ENCODE measurements at regions not wholly inside any gene's neighbourhood (a gene's known extent, or its start where the extent isn't known, plus 50 kb on each side); places are given as distances from the start of the nearest gene placed in this dataset.

GRCh38 chr10:130357226-130357625 lies 221.0 kb downstream of the GLRX3 start:
- H2BK15ac ChIP-seq (replicated peaks; ENCODE audit: low read depth): no peak overlapping the region
- no peak overlapping the region for H3K56ac ChIP-seq (ENCODE audit: low read length)
- no peak overlapping the region for H3K18ac ChIP-seq (ENCODE audit: low read length)

DNA sequence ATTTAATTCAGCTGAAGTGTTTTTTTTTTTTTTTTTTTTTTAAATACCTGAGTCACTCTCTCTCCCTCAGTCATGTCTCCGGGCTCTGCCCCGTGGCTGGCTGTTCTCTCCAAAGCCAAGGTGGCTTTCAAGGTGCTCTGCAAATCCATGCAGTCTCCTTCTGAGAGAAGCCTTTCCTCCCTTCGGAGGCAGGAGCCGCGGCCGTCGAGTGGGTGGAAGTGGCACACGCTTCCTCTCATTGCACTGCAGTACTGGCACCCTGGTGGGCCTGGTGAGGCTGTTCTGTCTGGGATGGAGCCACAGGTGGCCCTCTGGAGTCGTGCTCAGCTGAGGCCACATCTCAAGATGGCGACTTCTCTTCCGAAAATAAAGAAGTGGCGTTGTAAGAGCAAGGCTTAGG lies 221.8 kb downstream of the GLRX3 start:
- no peaks in the 10 kb centered on the region for H3K4me1 ChIP-seq (ENCODE audit: control insufficient read depth, low read depth, low read length)
- H3K18ac ChIP-seq (ENCODE audit: low read length): no peak overlapping the region
- H3K27ac ChIP-seq (ENCODE audit: low read depth, low read length): no peak overlapping the region
- no peak overlapping the region for H2BK15ac ChIP-seq (replicated peaks; ENCODE audit: low read depth)
- no peak overlapping the region for H3K23ac ChIP-seq (ENCODE audit: low read length)
- no peak overlapping the region for H4K5ac ChIP-seq (ENCODE audit: low read length)
- no peaks in the 10 kb centered on the region for H3K36me3 ChIP-seq (ENCODE audit: control insufficient read depth, insufficient read depth, low read length)
- H3K9ac ChIP-seq (ENCODE audit: low read length): no peak overlapping the region
- H3K79me2 ChIP-seq (ENCODE audit: control insufficient read depth, insufficient read depth, low read length): no peaks in the 10 kb centered on the region
- H3K4me2 ChIP-seq (ENCODE audit: low read length): no peak overlapping the region
- H2AK5ac ChIP-seq (ENCODE audit: low read length): no peak overlapping the region
- WGBS (ENCODE audit: extremely low coverage, insufficient coverage, low lambda C conversion rate): no CpG with 5 or more reads among the region's 12 CpGs
- H3K27me3 ChIP-seq (ENCODE audit: insufficient read depth, low read length, poor library complexity): no peaks in the 10 kb centered on the region
- no peak overlapping the region for H3K56ac ChIP-seq (ENCODE audit: low read length)
- no peak for DNase-seq
- H3K4me3 ChIP-seq (ENCODE audit: low read length): no peak overlapping the region
- no peak overlapping the region for H3K4ac ChIP-seq (ENCODE audit: low read depth, low read length)
- H4K8ac ChIP-seq (ENCODE audit: low read depth, low read length): no peak overlapping the region
- no peak overlapping the region for H2BK120ac ChIP-seq (ENCODE audit: low read depth, low read length)
- H2BK5ac ChIP-seq (ENCODE audit: low read length): no peak overlapping the region
- no peaks in the 10 kb centered on the region for H3K79me1 ChIP-seq (ENCODE audit: low read length)

More at GRCh38 chr10:130357226-130357625, 221.0 kb downstream of the GLRX3 start:
- no peak overlapping the region for H3K4me3 ChIP-seq (ENCODE audit: low read length)
- H2BK120ac ChIP-seq (ENCODE audit: low read depth, low read length): no peak overlapping the region
- H3K4ac ChIP-seq (ENCODE audit: low read depth, low read length): no peak overlapping the region
- H3K4me2 ChIP-seq (ENCODE audit: low read length): no peak overlapping the region
- H4K5ac ChIP-seq (ENCODE audit: low read length): no peak overlapping the region
- WGBS (ENCODE audit: extremely low coverage, insufficient coverage, low lambda C conversion rate): no CpG with 5 or more reads among the region's 9 CpGs
- no peaks in the 10 kb centered on the region for H3K36me3 ChIP-seq (ENCODE audit: control insufficient read depth, insufficient read depth, low read length)
- no peak overlapping the region for H2AK5ac ChIP-seq (ENCODE audit: low read length)
- no peaks in the 10 kb centered on the region for H3K79me1 ChIP-seq (ENCODE audit: low read length)
- H3K4me1 ChIP-seq (ENCODE audit: control insufficient read depth, low read depth, low read length): no peaks in the 10 kb centered on the region
- no peaks in the 10 kb centered on the region for H3K27me3 ChIP-seq (ENCODE audit: insufficient read depth, low read length, poor library complexity)
- H3K23ac ChIP-seq (ENCODE audit: low read length): no peak overlapping the region
- H3K27ac ChIP-seq (ENCODE audit: low read depth, low read length): no peak overlapping the region
- H3K79me2 ChIP-seq (ENCODE audit: control insufficient read depth, insufficient read depth, low read length): no peaks in the 10 kb centered on the region
- H3K9ac ChIP-seq (ENCODE audit: low read length): no peak overlapping the region
- no peak overlapping the region for H2BK5ac ChIP-seq (ENCODE audit: low read length)
- DNase-seq: no peak
- no peak overlapping the region for H4K8ac ChIP-seq (ENCODE audit: low read depth, low read length)

- H3K4ac ChIP-seq (ENCODE audit: low read depth, low read length): no peak overlapping the region
Measured at GRCh38 chr10:130358981-130359650, 222.9 kb downstream of the GLRX3 start.

GRCh38 chr10:130359711-130360110 lies 223.5 kb downstream of the GLRX3 start:
- Histone ChIP-seq H3K4ac (ENCODE audit: low read depth, low read length) (no peak overlapping the region), H3K4me2 (ENCODE audit: low read length) (no peak overlapping the region), H3K23ac (ENCODE audit: low read length) (no peak overlapping the region), H3K4me1 (ENCODE audit: control insufficient read depth, low read depth, low read length) (no peaks in the 10 kb centered on the region), H3K9ac (ENCODE audit: low read length) (no peak overlapping the region), H3K56ac (ENCODE audit: low read length) (no peak overlapping the region), H3K27me3 (ENCODE audit: insufficient read depth, low read length, poor library complexity) (no peaks in the 10 kb centered on the region), H4K8ac (ENCODE audit: low read depth, low read length) (no peak overlapping the region), H3K18ac (ENCODE audit: low read length) (no peak overlapping the region), H2BK120ac (ENCODE audit: low read depth, low read length) (no peak overlapping the region), H2BK5ac (ENCODE audit: low read length) (no peak overlapping the region), H2AK5ac (ENCODE audit: low read length) (no peak overlapping the region), H2BK15ac (replicated peaks; ENCODE audit: low read depth) (no peak overlapping the region), H4K5ac (ENCODE audit: low read length) (no peak overlapping the region), H3K36me3 (ENCODE audit: control insufficient read depth, insufficient read depth, low read length) (no peaks in the 10 kb centered on the region), H3K79me2 (ENCODE audit: control insufficient read depth, insufficient read depth, low read length) (no peaks in the 10 kb centered on the region), H3K4me3 (ENCODE audit: low read length) (no peak overlapping the region), H3K27ac (ENCODE audit: low read depth, low read length) (no peak overlapping the region), H3K79me1 (ENCODE audit: low read length) (no peaks in the 10 kb centered on the region)
- no peak for DNase-seq
- whole genome bisulfite sequencing (ENCODE audit: extremely low coverage, insufficient coverage, low lambda C conversion rate): no CpG with 5 or more reads among the region's 12 CpGs

More at GRCh38 chr10:130358981-130359650, 222.9 kb downstream of the GLRX3 start:
- Histone ChIP-seq H3K27ac (ENCODE audit: low read depth, low read length) (no peak overlapping the region), H3K56ac (ENCODE audit: low read length) (no peak overlapping the region), H3K27me3 (ENCODE audit: insufficient read depth, low read length, poor library complexity) (no peaks in the 10 kb centered on the region), H4K8ac (ENCODE audit: low read depth, low read length) (no peak overlapping the region), H4K5ac (ENCODE audit: low read length) (no peak overlapping the region), H3K36me3 (ENCODE audit: control insufficient read depth, insufficient read depth, low read length) (no peaks in the 10 kb centered on the region), H3K79me1 (ENCODE audit: low read length) (no peaks in the 10 kb centered on the region), H3K9ac (ENCODE audit: low read length) (no peak overlapping the region), H3K18ac (ENCODE audit: low read length) (no peak overlapping the region), H3K4me2 (ENCODE audit: low read length) (no peak overlapping the region), H3K4me1 (ENCODE audit: control insufficient read depth, low read depth, low read length) (no peaks in the 10 kb centered on the region), H2AK5ac (ENCODE audit: low read length) (no peak overlapping the region), H2BK15ac (replicated peaks; ENCODE audit: low read depth) (no peak overlapping the region), H3K79me2 (ENCODE audit: control insufficient read depth, insufficient read depth, low read length) (no peaks in the 10 kb centered on the region), H3K4me3 (ENCODE audit: low read length) (no peak overlapping the region), H3K23ac (ENCODE audit: low read length) (no peak overlapping the region), H2BK5ac (ENCODE audit: low read length) (no peak overlapping the region), H2BK120ac (ENCODE audit: low read depth, low read length) (no peak overlapping the region)
- no CpG with 5 or more reads among the region's 23 CpGs for WGBS (ENCODE audit: extremely low coverage, insufficient coverage, low lambda C conversion rate)
- DNase-seq: no peak

DNA sequence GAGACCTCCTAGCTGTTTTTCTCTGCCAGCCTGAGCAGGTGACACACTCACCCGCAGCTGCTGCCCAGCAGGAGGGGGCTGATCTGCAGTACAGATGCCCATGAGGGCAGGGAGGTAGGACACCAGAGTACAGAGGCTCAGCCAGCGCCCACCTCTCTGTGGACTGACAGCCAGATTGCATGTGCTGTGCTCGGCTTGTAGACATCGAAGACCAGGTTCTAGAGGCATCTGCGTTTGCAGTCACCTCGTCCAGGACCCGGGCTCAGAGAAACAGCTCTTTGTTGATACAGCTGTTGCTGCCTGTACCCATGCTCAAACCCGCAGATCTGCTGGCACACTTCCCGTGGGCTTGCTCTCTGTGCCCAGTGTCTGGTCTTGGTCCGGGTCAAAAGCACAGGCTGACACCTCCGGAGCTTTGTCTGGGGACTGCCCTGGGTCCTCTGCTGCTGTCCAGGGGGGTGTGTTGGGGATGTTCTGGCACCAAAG lies 224.7 kb downstream of the GLRX3 start:
- WGBS (ENCODE audit: extremely low coverage, insufficient coverage, low lambda C conversion rate): no CpG with 5 or more reads among the region's 11 CpGs
- Histone ChIP-seq H3K36me3 (ENCODE audit: control insufficient read depth, insufficient read depth, low read length) (no peaks in the 10 kb centered on the region), H2BK120ac (ENCODE audit: low read depth, low read length) (no peak overlapping the region), H3K18ac (ENCODE audit: low read length) (no peak overlapping the region), H4K8ac (ENCODE audit: low read depth, low read length) (no peak overlapping the region), H3K27me3 (ENCODE audit: insufficient read depth, low read length, poor library complexity) (no peaks in the 10 kb centered on the region), H2BK15ac (replicated peaks; ENCODE audit: low read depth) (no peak overlapping the region), H3K56ac (ENCODE audit: low read length) (no peak overlapping the region), H3K79me2 (ENCODE audit: control insufficient read depth, insufficient read depth, low read length) (no peaks in the 10 kb centered on the region), H3K4me1 (ENCODE audit: control insufficient read depth, low read depth, low read length) (no peaks in the 10 kb centered on the region), H3K27ac (ENCODE audit: low read depth, low read length) (no peak overlapping the region), H3K4me2 (ENCODE audit: low read length) (no peak overlapping the region), H3K4me3 (ENCODE audit: low read length) (no peak overlapping the region), H3K9ac (ENCODE audit: low read length) (no peak overlapping the region), H3K4ac (ENCODE audit: low read depth, low read length) (no peak overlapping the region), H3K23ac (ENCODE audit: low read length) (no peak overlapping the region), H4K5ac (ENCODE audit: low read length) (no peak overlapping the region), H3K79me1 (ENCODE audit: low read length) (no peaks in the 10 kb centered on the region), H2AK5ac (ENCODE audit: low read length) (no peak overlapping the region), H2BK5ac (ENCODE audit: low read length) (no peak overlapping the region)
- no peak for DNase-seq

Data from mesendoderm (in vitro differentiated cells).